Thoracic aorta (tissue), 2 donors: ENCODE measurements at regions not wholly inside any gene's neighbourhood (a gene's known extent, or its start where the extent isn't known, plus 50 kb on each side); places are given as distances from the start of the nearest gene placed in this dataset.
"Not testable (repeated sequence)": the region's sequence is repeated elsewhere in the genome, so short reads cannot be mapped to it uniquely, and the experiment has no call there.

ENCODE experiments used
- ATAC-seq: fragments of 150-250 bp; one replicate; pipeline ENCODE4 v1.8.0; 2017; ENCODE audit warnings: low read depth; ENCODE audit not compliant: insufficient number of reproducible peaks, low FRiP score
- DNase-seq: peaks from one replicate; pipeline ENCODE4 v3.0.0-alpha.2; 2020; ENCODE audit warnings: low spot score
- H3K27ac ChIP-seq, 2 donors: fragments of 200-600 bp; sonication (generic); 1 replicate in 1 of 2; 2 replicates in 1 of 2; pipeline ENCODE4 v1.5.1; 2016; ENCODE audit warnings: mild to moderate bottlenecking in 2 of 2, moderate library complexity in 2 of 2
- H3K27me3 ChIP-seq: fragments of 200-600 bp; sonication (generic); replicated peaks from 2 replicates; pipeline ENCODE4 v1.6.0; 2016; ENCODE audit warnings: mild to moderate bottlenecking; ENCODE audit not compliant: insufficient read depth
- H3K36me3 ChIP-seq: fragments of 200-600 bp; sonication (generic); one replicate; pipeline ENCODE4 v1.5.1; 2016
- H3K4me1 ChIP-seq, 2 donors: fragments of 200-600 bp; sonication (generic); 1 replicate in 1 of 2; 2 replicates in 1 of 2; pipeline versions ENCODE4 v1.5.1 to v1.6.0; 2016; ENCODE audit warnings: low read depth in 2 of 2, mild to moderate bottlenecking in 1 of 2; ENCODE audit not compliant: control insufficient read depth in 1 of 2
- H3K4me3 ChIP-seq: fragments of 200-600 bp; sonication (generic); 2 replicates; pipeline ENCODE4 v1.5.1; 2016; ENCODE audit warnings: mild to moderate bottlenecking
- H3K9me3 ChIP-seq: fragments of 200-600 bp; sonication (generic); 2 replicates; pipeline ENCODE4 v1.5.1; 2016
- TF ChIP-seq, protein P1 (sequence below): fragments of 200-600 bp; sonication (generic); IDR thresholded peaks from one replicate; pipeline ENCODE4 v1.5.1; 2019; ENCODE audit warnings: antibody characterized with exemption

DNA sequence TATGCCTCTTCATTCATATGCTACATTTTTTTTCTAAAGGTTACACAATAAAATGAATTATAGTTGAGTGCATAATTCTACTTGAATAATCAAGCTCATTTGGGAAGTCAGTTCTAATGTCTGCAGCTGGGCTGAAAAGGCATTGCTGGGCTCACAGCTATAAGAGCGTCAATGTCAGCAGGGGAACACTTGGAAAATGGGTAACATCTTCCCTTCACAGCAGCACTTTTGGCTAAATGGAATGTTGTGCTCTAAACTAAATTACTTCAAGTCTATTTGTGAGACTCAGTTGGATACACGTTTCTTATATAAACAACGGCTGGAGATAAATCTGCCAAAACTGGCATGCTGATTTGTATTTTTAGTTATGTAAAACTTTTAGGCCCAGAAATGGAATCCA lies 357.8 kb downstream of the TBL1XR1 start:
- Histone ChIP-seq H3K27me3 (no peaks in the 10 kb centered on the region), H3K9me3 (no peaks in the 10 kb centered on the region), H3K4me1 (peaks cover 0 to 18% of the 10 kb centered on the region in 2 donors), H3K27ac (no peak overlapping the region), H3K4me3 (no peak overlapping the region), H3K36me3 (no peaks in the 10 kb centered on the region)
- TF ChIP-seq, protein P1, sequence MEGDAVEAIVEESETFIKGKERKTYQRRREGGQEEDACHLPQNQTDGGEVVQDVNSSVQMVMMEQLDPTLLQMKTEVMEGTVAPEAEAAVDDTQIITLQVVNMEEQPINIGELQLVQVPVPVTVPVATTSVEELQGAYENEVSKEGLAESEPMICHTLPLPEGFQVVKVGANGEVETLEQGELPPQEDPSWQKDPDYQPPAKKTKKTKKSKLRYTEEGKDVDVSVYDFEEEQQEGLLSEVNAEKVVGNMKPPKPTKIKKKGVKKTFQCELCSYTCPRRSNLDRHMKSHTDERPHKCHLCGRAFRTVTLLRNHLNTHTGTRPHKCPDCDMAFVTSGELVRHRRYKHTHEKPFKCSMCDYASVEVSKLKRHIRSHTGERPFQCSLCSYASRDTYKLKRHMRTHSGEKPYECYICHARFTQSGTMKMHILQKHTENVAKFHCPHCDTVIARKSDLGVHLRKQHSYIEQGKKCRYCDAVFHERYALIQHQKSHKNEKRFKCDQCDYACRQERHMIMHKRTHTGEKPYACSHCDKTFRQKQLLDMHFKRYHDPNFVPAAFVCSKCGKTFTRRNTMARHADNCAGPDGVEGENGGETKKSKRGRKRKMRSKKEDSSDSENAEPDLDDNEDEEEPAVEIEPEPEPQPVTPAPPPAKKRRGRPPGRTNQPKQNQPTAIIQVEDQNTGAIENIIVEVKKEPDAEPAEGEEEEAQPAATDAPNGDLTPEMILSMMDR = no peak
- no peak for ATAC-seq
- DNase-seq = no peak

DNA sequence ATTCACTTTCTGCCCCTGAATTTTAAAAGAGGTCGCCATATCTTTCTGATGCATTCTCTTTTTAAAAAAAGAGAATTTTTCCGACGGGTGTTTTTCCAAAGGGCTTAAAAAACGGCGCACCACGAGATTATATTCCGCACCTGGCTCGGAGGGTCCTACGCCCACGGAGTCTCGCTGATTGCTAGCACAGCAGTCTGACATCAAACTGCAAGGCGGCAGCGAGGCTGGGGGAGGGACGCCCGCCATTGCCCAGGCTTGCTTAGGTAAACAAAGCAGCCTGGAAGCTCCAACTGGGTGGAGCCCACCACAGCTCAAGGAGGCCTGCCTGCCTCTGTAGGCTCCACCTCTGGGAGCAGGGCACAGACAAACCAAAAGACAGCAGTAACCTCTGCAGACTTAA lies 370.0 kb downstream of the TBL1XR1 start:
- H3K9me3 ChIP-seq, ATAC-seq, H3K27ac ChIP-seq, H3K4me3 ChIP-seq, DNase-seq, H3K36me3 ChIP-seq, H3K27me3 ChIP-seq, H3K4me1 ChIP-seq: not testable (repeated sequence)

DNA sequence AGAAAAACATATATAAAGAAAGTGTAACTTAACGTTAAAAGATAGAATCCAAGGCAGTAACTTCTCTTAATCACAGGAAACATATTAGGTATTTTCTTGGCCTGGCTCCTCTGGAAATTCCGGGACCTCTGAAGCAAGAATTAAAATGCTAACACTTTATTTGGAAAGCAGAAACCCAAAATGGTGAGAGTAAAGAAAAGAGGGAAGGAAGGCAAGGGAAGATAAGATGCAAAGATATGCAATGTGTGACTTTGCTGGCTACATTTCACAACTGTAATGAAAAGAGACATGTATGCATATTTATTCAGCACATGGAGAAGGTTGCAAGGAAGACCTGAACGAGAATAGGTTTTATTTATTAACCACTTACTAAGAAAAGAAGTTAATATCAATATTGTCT lies 372.5 kb downstream of the TBL1XR1 start:
- no peak for ATAC-seq
- DNase-seq = no peak
- Histone ChIP-seq H3K9me3 (no peaks in the 10 kb centered on the region), H3K36me3 (no peaks in the 10 kb centered on the region), H3K27ac (no peak overlapping the region), H3K27me3 (no peaks in the 10 kb centered on the region), H3K4me3 (no peak overlapping the region), H3K4me1 (no peaks in the 10 kb centered on the region)
- TF ChIP-seq, protein P1 = no peak

DNA sequence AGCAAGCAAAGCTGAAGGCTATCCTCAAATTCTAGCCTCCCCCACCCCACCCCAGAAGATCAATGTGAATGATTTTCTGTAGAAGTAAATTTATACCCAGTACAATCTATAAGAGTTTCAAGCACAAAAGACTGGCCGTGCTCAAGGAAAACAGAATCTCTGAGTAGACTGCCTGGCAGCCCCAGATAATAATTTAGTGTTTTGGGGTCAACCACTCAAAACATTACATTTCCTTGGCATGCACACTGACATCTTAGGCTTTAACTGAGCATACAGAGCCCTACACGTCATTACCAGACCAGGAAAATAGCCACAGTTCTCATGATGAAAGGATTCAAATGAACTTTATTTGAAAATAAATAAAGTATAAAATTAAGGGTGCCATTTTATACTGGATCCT lies 376.5 kb downstream of the TBL1XR1 start:
- no peak overlapping the region for H3K27ac ChIP-seq
- TF ChIP-seq, protein P1 = no peak
- H3K4me1 ChIP-seq = no peaks in the 10 kb centered on the region
- no peak overlapping the region for H3K4me3 ChIP-seq
- no peaks in the 10 kb centered on the region for H3K27me3 ChIP-seq
- ATAC-seq (no peak), DNase-seq (no peak)
- H3K36me3 ChIP-seq = no peaks in the 10 kb centered on the region
- H3K9me3 ChIP-seq = no peaks in the 10 kb centered on the region

DNA sequence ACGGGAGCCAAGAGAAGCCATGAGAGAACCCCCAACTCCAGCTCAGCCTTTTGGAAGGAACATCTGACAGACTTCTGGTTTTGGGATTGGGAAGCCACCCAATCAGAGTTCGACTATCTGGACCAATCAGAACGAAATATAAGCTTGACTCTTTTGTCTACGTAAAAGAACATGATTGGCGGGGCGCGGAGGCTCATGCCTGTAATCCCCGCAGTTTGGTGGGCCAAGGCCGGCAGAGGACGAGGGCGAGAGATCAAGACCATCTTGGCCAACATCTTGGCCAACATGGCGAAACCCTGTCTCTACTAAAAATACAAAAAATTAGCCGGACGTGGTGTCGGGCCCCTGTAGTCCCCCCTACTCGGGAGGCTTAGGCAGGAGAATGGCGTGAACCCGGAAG lies 380.3 kb downstream of the TBL1XR1 start:
- DNase-seq (no peak), ATAC-seq (no peak)
- TF ChIP-seq, protein P1 = no peak
- no peaks in the 10 kb centered on the region for H3K27me3 ChIP-seq
- no peak overlapping the region for H3K4me3 ChIP-seq
- no peaks in the 10 kb centered on the region for H3K36me3 ChIP-seq
- H3K4me1 ChIP-seq = no peaks in the 10 kb centered on the region
- no peaks in the 10 kb centered on the region for H3K9me3 ChIP-seq
- H3K27ac ChIP-seq = no peak overlapping the region

DNA sequence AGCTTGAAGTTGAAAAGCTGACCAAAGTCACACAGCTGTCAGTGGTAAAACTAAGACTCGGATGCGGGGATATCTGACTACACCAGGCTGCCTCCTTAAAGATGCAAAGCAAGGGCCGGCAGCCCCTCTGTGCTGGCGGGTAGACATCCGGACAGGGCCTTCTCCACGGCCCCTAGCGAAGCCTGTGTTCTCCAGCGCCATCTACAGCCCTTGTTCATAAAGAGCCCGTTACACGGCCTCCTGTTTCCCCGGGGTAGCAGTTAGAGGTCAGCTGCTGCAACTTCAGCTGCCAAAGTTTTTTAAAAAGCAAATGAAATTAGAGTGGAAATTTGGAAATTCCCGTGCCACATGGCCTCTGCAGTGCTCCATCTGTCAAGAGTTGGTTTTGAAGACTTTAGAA lies 383.0 kb downstream of the TBL1XR1 start:
- Histone ChIP-seq H3K36me3 (no peaks in the 10 kb centered on the region), H3K27ac (no peak overlapping the region), H3K4me1 (no peaks in the 10 kb centered on the region), H3K27me3 (no peaks in the 10 kb centered on the region), H3K9me3 (no peaks in the 10 kb centered on the region), H3K4me3 (no peak overlapping the region)
- no peak for ATAC-seq
- TF ChIP-seq, protein P1 = no peak
- DNase-seq = no peak
